ENCODE measurements at regions not wholly inside any gene's neighbourhood (a gene's known extent, or its start where the extent isn't known, plus 50 kb on each side); places are given as distances from the start of the nearest gene placed in this dataset.

GRCh38 chr2:185185044-185185443 lies 553.6 kb upstream of the FSIP2 start:
- TF ChIP-seq CTCF (IDR thresholded peaks at IDR 0.05; ENCODE audit: low read depth, low read length): no peak

GRCh38 chr2:185187421-185187820 lies 551.2 kb upstream of the FSIP2 start:
- no peak for TF ChIP-seq CTCF (IDR thresholded peaks at IDR 0.05; ENCODE audit: low read depth, low read length)
- DNase-seq (ENCODE audit: extremely low read depth, low read depth): no peak

More at GRCh38 chr2:185185044-185185443, 553.6 kb upstream of the FSIP2 start:
- no peak for DNase-seq (ENCODE audit: extremely low read depth, low read depth)

- DNase-seq (ENCODE audit: extremely low read depth, low read depth): no peak
- TF ChIP-seq CTCF (IDR thresholded peaks at IDR 0.05; ENCODE audit: low read depth, low read length): no peak
Measured at GRCh38 chr2:185188656-185189055, 549.9 kb upstream of the FSIP2 start.

GRCh38 chr2:185201063-185201462 lies 537.5 kb upstream of the FSIP2 start:
- DNase-seq (ENCODE audit: extremely low read depth, low read depth): no peak
- no peak for TF ChIP-seq CTCF (IDR thresholded peaks at IDR 0.05; ENCODE audit: low read depth, low read length)

GRCh38 chr2:185202381-185202780 lies 536.2 kb upstream of the FSIP2 start:
- DNase-seq (ENCODE audit: extremely low read depth, low read depth): no peak
- TF ChIP-seq CTCF (IDR thresholded peaks at IDR 0.05; ENCODE audit: low read depth, low read length): no peak

- DNase-seq (ENCODE audit: extremely low read depth, low read depth): no peak
- no peak for TF ChIP-seq CTCF (IDR thresholded peaks at IDR 0.05; ENCODE audit: low read depth, low read length)
Measured at GRCh38 chr2:185202945-185203528, 535.6 kb upstream of the FSIP2 start.

GRCh38 chr2:185208261-185208660 lies 530.3 kb upstream of the FSIP2 start:
- DNase-seq (ENCODE audit: extremely low read depth, low read depth): no peak
- TF ChIP-seq CTCF (IDR thresholded peaks at IDR 0.05; ENCODE audit: low read depth, low read length): no peak
